H1 (cell line): ENCODE measurements at regions not wholly inside any gene's neighbourhood (a gene's known extent, or its start where the extent isn't known, plus 50 kb on each side); places are given as distances from the start of the nearest gene placed in this dataset.

ENCODE experiments used
- CTCF ChIA-PET: fragments of 300-600 bp; sonication (Branson Sonifier 250); formaldehyde crosslinking; loops from one replicate; lab custom pipeline; 2021; ENCODE audit not compliant: partially characterized antibody; lab: Charles Lee
- POLR2A ChIA-PET: fragments of 300-600 bp; sonication (Branson Sonifier 250); formaldehyde crosslinking; loops from one replicate; lab custom pipeline; 2021; ENCODE audit warnings: inconsistent platforms; ENCODE audit not compliant: partially characterized antibody; lab: Charles Lee
- DNase-seq, 2 experiments: peaks; one replicate each; pipeline versions ENCODE4 v3.0.0 to v3.0.0-alpha.2; 2010 to 2022; ENCODE audit warnings: low spot score in 2 of 2, low read depth in 1 of 2, mixed read lengths in 1 of 2
- FAIRE-seq: peaks from 2 replicates; lab custom pipeline; 2011; peaks lifted over from hg19 to GRCh38; lab: Jason Lieb, UNC
- H2AFZ ChIP-seq: 2 replicates; pipeline ENCODE4 v1.8.1; 2012; ENCODE audit warnings: low read length, inconsistent platforms
- H2AK5ac ChIP-seq: 2 replicates; pipeline ENCODE4 v1.6.1; 2013; ENCODE audit warnings: low read depth, low read length
- H2BK120ac ChIP-seq: replicated peaks from 2 replicates; pipeline ENCODE3; 2013; ENCODE audit warnings: low read depth, low read length, inconsistent platforms
- H2BK12ac ChIP-seq: 2 replicates; pipeline ENCODE4 v1.6.1; 2013; ENCODE audit warnings: low read depth, low read length
- H2BK15ac ChIP-seq: 2 replicates; pipeline ENCODE4 v1.6.1; 2013; ENCODE audit warnings: low read length
- H2BK20ac ChIP-seq: 2 replicates; pipeline ENCODE4 v1.6.1; 2013; ENCODE audit warnings: low read length
- H2BK5ac ChIP-seq: 2 replicates; pipeline ENCODE4 v1.6.1; 2013; ENCODE audit warnings: low read depth, low read length
- H3K14ac ChIP-seq: 2 replicates; pipeline ENCODE4 v1.6.1; 2013; ENCODE audit warnings: inconsistent platforms; ENCODE audit not compliant: insufficient read length
- H3K18ac ChIP-seq: 2 replicates; pipeline ENCODE4 v1.6.1; 2013; ENCODE audit warnings: low read length; ENCODE audit errors: extremely low read depth
- H3K23ac ChIP-seq: 2 replicates; pipeline ENCODE4 v1.6.1; 2013; ENCODE audit warnings: inconsistent platforms; ENCODE audit not compliant: insufficient read length
- H3K23me2 ChIP-seq: 2 replicates; pipeline ENCODE4 v1.6.1; 2013; ENCODE audit warnings: low read depth, low read length
- H3K27ac ChIP-seq: 2 replicates; pipeline ENCODE4 v1.6.1; 2011; ENCODE audit warnings: low read depth, low read length, inconsistent platforms
- H3K27me3 ChIP-seq, 4 experiments: replicated peaks in 1 of 4; 1 replicate in 1 of 4; 2 replicates in 3 of 4; pipeline versions ENCODE4 v1.6.1 to v1.8.1; 2011 to 2013; ENCODE audit warnings: low read length in 3 of 4, mild to moderate bottlenecking in 3 of 4, inconsistent platforms in 2 of 4, mixed read lengths in 2 of 4, moderate library complexity in 1 of 4; ENCODE audit not compliant: control insufficient read depth in 3 of 4, insufficient read depth in 3 of 4; ENCODE audit errors: extremely low read depth in 1 of 4
- H3K36me3 ChIP-seq, 4 experiments: 2 replicates each; pipeline versions ENCODE4 v1.6.1 to v1.8.1; 2011 to 2013; ENCODE audit warnings: mild to moderate bottlenecking in 4 of 4, low read length in 3 of 4, moderate library complexity in 2 of 4, control low read depth in 1 of 4, inconsistent platforms in 1 of 4; ENCODE audit not compliant: insufficient read depth in 4 of 4, control insufficient read depth in 2 of 4
- H3K4ac ChIP-seq: replicated peaks from 2 replicates; pipeline ENCODE3; 2013; ENCODE audit warnings: low read length, low read depth, mixed read lengths, inconsistent platforms; ENCODE audit not compliant: insufficient read length
- H3K4me1 ChIP-seq, 4 experiments: replicated peaks in 1 of 4; 1 replicate in 1 of 4; 2 replicates in 3 of 4; pipeline versions ENCODE4 v1.6.1 to v1.8.1; 2011 to 2013; ENCODE audit warnings: low read length in 3 of 4, inconsistent platforms in 2 of 4, mixed read lengths in 1 of 4; ENCODE audit not compliant: insufficient read depth in 4 of 4, control insufficient read depth in 3 of 4
- H3K4me2 ChIP-seq, 2 experiments: 2 replicates each; pipeline versions ENCODE4 v1.6.1 to v1.8.1; 2011 to 2013; ENCODE audit warnings: low read depth in 2 of 2, low read length in 2 of 2, control low read depth in 1 of 2, inconsistent platforms in 1 of 2, mild to moderate bottlenecking in 1 of 2; ENCODE audit not compliant: insufficient read depth in 1 of 2
- H3K4me3 ChIP-seq, 4 experiments: fragments of 200-600, 300-600 bp in 1 of 4; sonication (generic), shearing (Covaris generic), sonication (Bioruptor Twin) in 1 of 4; 2 replicates each; pipeline versions ENCODE4 v1.5.1 to v1.8.1; 2011 to 2016; ENCODE audit warnings: low read length in 4 of 4, low read depth in 3 of 4, control low read depth in 2 of 4, inconsistent platforms in 2 of 4, mild to moderate bottlenecking in 2 of 4, mixed read lengths in 1 of 4, moderate library complexity in 1 of 4; ENCODE audit not compliant: insufficient read depth in 2 of 4; ENCODE audit errors: extremely low read depth in 1 of 4
- H3K56ac ChIP-seq: replicated peaks from 2 replicates; pipeline ENCODE3; 2013; ENCODE audit warnings: low read depth, mild to moderate bottlenecking, mixed read lengths, low read length, inconsistent platforms; ENCODE audit not compliant: insufficient read length
- H3K79me1 ChIP-seq: 2 replicates; pipeline ENCODE4 v1.6.1; 2013; ENCODE audit warnings: low read depth, low read length, control low read depth
- H3K79me2 ChIP-seq, 2 experiments: 2 replicates each; pipeline versions ENCODE4 v1.6.1 to v1.8.1; 2012 to 2013; ENCODE audit warnings: low read length in 2 of 2, mild to moderate bottlenecking in 2 of 2, inconsistent platforms in 1 of 2; ENCODE audit not compliant: insufficient read depth in 2 of 2, control insufficient read depth in 1 of 2
- H3K9ac ChIP-seq, 4 experiments: replicated peaks in 1 of 4; 1 replicate in 1 of 4; 2 replicates in 3 of 4; pipeline versions ENCODE4 v1.6.1 to v1.8.1; 2011 to 2013; ENCODE audit warnings: low read depth in 3 of 4, low read length in 3 of 4, control low read depth in 2 of 4, mild to moderate bottlenecking in 2 of 4, moderate library complexity in 2 of 4, inconsistent platforms in 1 of 4; ENCODE audit errors: extremely low read depth in 1 of 4
- H3K9me3 ChIP-seq, 2 experiments: 2 replicates each; pipeline versions ENCODE4 v1.6.1 to v1.8.1; 2012 to 2013; ENCODE audit warnings: mild to moderate bottlenecking in 2 of 2, moderate library complexity in 2 of 2, control low read depth in 1 of 2, inconsistent platforms in 1 of 2, low read depth in 1 of 2, low read length in 1 of 2, mixed read lengths in 1 of 2; ENCODE audit not compliant: insufficient read depth in 2 of 2
- H4K20me1 ChIP-seq, 2 experiments: replicated peaks in 1 of 2; 2 replicates each; pipeline versions ENCODE3 to v1.8.1; 2011 to 2013; ENCODE audit warnings: inconsistent platforms in 2 of 2, low read length in 2 of 2, mild to moderate bottlenecking in 1 of 2; ENCODE audit not compliant: insufficient read depth in 2 of 2, control insufficient read depth in 1 of 2
- H4K5ac ChIP-seq: 2 replicates; pipeline ENCODE4 v1.6.1; 2013; ENCODE audit warnings: low read length, low read depth, mixed read lengths, inconsistent platforms; ENCODE audit not compliant: insufficient read length
- H4K8ac ChIP-seq: 2 replicates; pipeline ENCODE4 v1.8.0; 2013; ENCODE audit warnings: mild to moderate bottlenecking, moderate library complexity, low read length, inconsistent platforms; ENCODE audit not compliant: insufficient read depth; ENCODE audit errors: extremely low read depth
- H4K91ac ChIP-seq: replicated peaks from 2 replicates; pipeline ENCODE3; 2013; ENCODE audit warnings: low read length, mixed read lengths, inconsistent platforms; ENCODE audit not compliant: insufficient read length
- NANOG ChIP-seq: IDR thresholded peaks from 2 replicates; pipeline ENCODE4 v1.6.1; 2011; ENCODE audit warnings: low read length, low read depth, mild to moderate bottlenecking, inconsistent platforms; ENCODE audit not compliant: insufficient read depth, poor library complexity, severe bottlenecking
- RBBP5 ChIP-seq: IDR thresholded peaks from 2 replicates; pipeline ENCODE4 v1.7.1; 2012; ENCODE audit warnings: low read depth, mild to moderate bottlenecking, inconsistent platforms, low read length, moderate library complexity, borderline replicate concordance
- WGBS, 2 experiments: shearing (Covaris generic) in 1 of 2; methylation state at CpG; one replicate each; pipeline versions ENCODE4 v1.1.6 to v1.1.7; 2013 to 2015; ENCODE audit warnings: low lambda C conversion rate in 2 of 2, mixed read lengths in 2 of 2, inconsistent platforms in 1 of 2, low coverage in 1 of 2, missing lambda C conversion rate in 1 of 2; ENCODE audit not compliant: insufficient replicate concordance in 2 of 2, insufficient coverage in 1 of 2, insufficient read length in 1 of 2; ENCODE audit errors: extremely low coverage in 1 of 2, missing lambda C conversion rate in 1 of 2; 5-methylcytosine and 5-hydroxymethylcytosine counted together

DNA sequence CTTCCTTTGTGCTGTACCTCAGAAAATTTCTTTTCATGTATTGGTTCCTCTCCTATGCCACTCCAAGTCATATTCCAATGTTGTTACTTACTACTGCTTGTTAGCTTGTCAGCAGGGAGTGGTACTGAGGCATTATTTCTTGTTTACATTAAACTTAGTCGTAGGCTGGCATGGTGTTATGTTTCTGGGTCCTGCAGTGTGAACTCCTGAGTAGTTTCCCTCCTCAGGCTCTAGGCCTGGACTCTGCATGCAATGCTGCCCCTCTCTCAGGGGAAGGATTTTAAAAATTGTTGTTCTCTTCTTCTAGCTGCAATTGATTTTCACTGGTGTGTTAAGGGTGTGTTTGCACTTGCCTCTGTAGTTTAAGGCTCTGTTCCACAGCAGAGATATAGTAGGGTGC, 671.6 kb downstream of the PLCL1 start:
- no peaks in the 10 kb centered on the region for H3K79me1 ChIP-seq
- H3K23ac ChIP-seq, result no peak overlapping the region
- H3K9me3 ChIP-seq, result no peaks in the 10 kb centered on the region
- 0 out of 2 replicates have a peak overlapping the region, but pooled peaks have one; percentile 89 for H2BK15ac ChIP-seq
- 0 out of 7 replicates have a peak overlapping the region, but pooled peaks of 1 of the 4 experiments have one; percentile 9 for H3K9ac ChIP-seq
- H3K14ac ChIP-seq, result no peak overlapping the region
- no peaks in the 10 kb centered on the region for H3K36me3 ChIP-seq
- H4K5ac ChIP-seq, result no peak overlapping the region
- H4K91ac ChIP-seq, result no peak overlapping the region
- no peaks in the 10 kb centered on the region for H3K79me2 ChIP-seq
- DNase-seq, result no peak
- 27% methylated on average over 1 of the region's 1 CpG; no CpG with 5 or more reads in 1 of the 2 experiments for WGBS, 2 experiments
- H3K56ac ChIP-seq, result no peak overlapping the region
- no peak overlapping the region for H2BK5ac ChIP-seq
- no peaks in the 10 kb centered on the region for H3K27me3 ChIP-seq
- no peak overlapping the region for H2BK12ac ChIP-seq
- H3K27ac ChIP-seq, result no peak overlapping the region
- H3K4me2 ChIP-seq, result no peak overlapping the region; a peak in 1 of 4 replicates
- H2AFZ ChIP-seq, result peak overlapping the region; percentile 94; the same call in 1 of the 2 replicates
- TF ChIP-seq RBBP5 (no peak), NANOG (no peak)
- FAIRE-seq, result no peak
- H4K8ac ChIP-seq, result no peak overlapping the region
- H3K4me1 ChIP-seq, result peaks cover 0 to 4% (median 3%) of the 10 kb centered on the region in 4 experiments; a peak in 4 of 7 replicates
- no peaks in the 10 kb centered on the region for H3K23me2 ChIP-seq
- ChIA-PET POLR2A (no interaction called here), CTCF (no interaction called here)
- H2BK20ac ChIP-seq, result no peak overlapping the region
- H2BK120ac ChIP-seq, result no peak overlapping the region
- no peak overlapping the region for H3K4me3 ChIP-seq
- H3K18ac ChIP-seq, result no peak overlapping the region
- no peaks in the 10 kb centered on the region for H4K20me1 ChIP-seq
- peak overlapping the region; percentile 44 for H3K4ac ChIP-seq
- no peak overlapping the region for H2AK5ac ChIP-seq
